AG09309 (cell line): ENCODE measurements at regions not wholly inside any gene's neighbourhood (a gene's known extent, or its start where the extent isn't known, plus 50 kb on each side); places are given as distances from the start of the nearest gene placed in this dataset.
"Not testable (repeated sequence)": the region's sequence is repeated elsewhere in the genome, so short reads cannot be mapped to it uniquely, and the experiment has no call there.

Experiments
- DNase-seq: peaks from one replicate; pipeline ENCODE4 v3.0.0-alpha.2; 2010; ENCODE audit warnings: low read depth
- H3K4me3 ChIP-seq: 2 replicates; pipeline ENCODE4 v1.5.1; 2011; ENCODE audit warnings: mild to moderate bottlenecking, low read depth, low read length, moderate library complexity; ENCODE audit not compliant: control insufficient read depth
- CTCF ChIP-seq: IDR thresholded peaks from 2 replicates; pipeline ENCODE4 v1.5.1; 2011; ENCODE audit warnings: mild to moderate bottlenecking, low read depth, low read length, inconsistent platforms; ENCODE audit not compliant: insufficient read depth, control insufficient read depth; ENCODE audit errors: missing control alignments

GRCh38 chr1:19557609-19558051 lies 72.3 kb upstream of the CAPZB start:
- no peak for DNase-seq
- no peak for TF ChIP-seq CTCF
- H3K4me3 ChIP-seq = no peak overlapping the region

GRCh38 chr1:19554090-19554489 lies 68.8 kb upstream of the CAPZB start:
- no peak for DNase-seq
- H3K4me3 ChIP-seq = no peak overlapping the region
- no peak for TF ChIP-seq CTCF

GRCh38 chr1:19552291-19553010 lies 67.1 kb upstream of the CAPZB start:
- no peak for DNase-seq
- no peak for TF ChIP-seq CTCF
- no peak overlapping the region for H3K4me3 ChIP-seq

- H3K4me3 ChIP-seq, DNase-seq: not testable (repeated sequence)
Observed at GRCh38 chr1:19551837-19552236, 66.5 kb upstream of the CAPZB start.

- not testable (repeated sequence) for H3K4me3 ChIP-seq, DNase-seq
Observed at GRCh38 chr1:19550437-19550836, 65.1 kb upstream of the CAPZB start.

- no peak overlapping the region for H3K4me3 ChIP-seq
- no peak for TF ChIP-seq CTCF
- DNase-seq = no peak
Observed at GRCh38 chr1:19547814-19548213, 62.5 kb upstream of the CAPZB start.

GRCh38 chr1:19536519-19536918 lies 51.2 kb upstream of the CAPZB start:
- no peak overlapping the region for H3K4me3 ChIP-seq
- no peak for DNase-seq
- TF ChIP-seq CTCF = no peak

GRCh38 chr1:19535214-19535613 lies 49.9 kb upstream of the CAPZB start:
- no peak for DNase-seq
- no peak for TF ChIP-seq CTCF
- H3K4me3 ChIP-seq = no peak overlapping the region
